HG02763 (cell line): ENCODE measurements at regions not wholly inside any gene's neighbourhood (a gene's known extent, or its start where the extent isn't known, plus 50 kb on each side); places are given as distances from the start of the nearest gene placed in this dataset.

Experiments
- ATAC-seq: cut with Tn5 transposase; IDR thresholded peaks from one replicate; pipeline ENCODE4 v1.9.1; 2021; ENCODE audit warnings: mild to moderate bottlenecking, moderate library complexity; ENCODE audit not compliant: unreplicated experiment

DNA sequence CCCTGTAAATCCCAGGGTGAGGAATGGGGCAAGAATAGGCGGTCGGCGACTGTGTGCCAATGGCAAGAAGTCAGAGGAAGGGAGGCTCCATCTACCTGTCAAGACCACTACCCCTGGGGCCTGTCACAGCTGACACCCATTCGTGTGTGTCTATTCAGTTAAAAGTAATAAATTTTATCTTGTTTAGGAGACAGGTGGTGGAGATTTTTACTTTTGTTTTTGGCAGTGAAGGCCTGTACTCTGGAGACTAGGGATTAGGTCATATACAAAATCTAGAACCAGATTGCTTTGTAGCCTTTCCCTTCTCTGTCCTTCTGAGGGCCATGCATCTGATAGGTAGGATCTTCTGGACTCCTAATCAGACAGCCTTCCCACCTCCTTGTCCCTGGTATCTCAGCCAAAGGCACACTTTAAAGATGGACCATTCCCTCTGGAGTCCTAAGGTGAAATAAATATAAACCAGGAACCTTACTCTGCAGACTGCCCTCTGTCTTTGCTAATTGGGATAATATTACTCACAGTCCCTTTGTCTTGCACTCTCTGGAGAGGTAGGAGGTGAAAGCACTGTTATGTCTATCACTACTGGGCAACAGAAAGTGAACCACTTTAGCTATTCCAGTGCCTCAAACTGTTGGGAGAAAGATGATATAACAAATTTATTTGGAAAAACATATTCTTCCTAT is 213.2 kb upstream of the ACTBL2 start:
- no peak for ATAC-seq

DNA sequence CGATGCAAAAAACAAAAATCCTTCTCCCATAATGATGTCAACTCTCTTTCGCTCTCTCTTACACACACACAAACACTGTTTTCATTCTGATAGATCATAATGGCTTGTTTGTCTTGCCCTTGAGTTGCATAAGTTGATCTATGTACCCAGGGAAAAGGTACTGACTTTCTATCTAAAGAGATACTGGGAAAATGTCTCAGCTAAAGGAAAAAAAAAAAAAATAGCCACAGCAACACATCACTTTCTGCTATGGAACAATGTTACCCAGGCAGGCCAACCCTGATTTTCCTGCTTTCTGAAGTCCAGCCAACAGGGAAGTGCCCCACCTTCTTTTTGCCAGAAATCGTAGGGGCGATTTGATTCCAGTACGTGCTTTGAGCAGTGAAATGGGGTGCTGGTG is 212.6 kb upstream of the ACTBL2 start:
- ATAC-seq = no peak

- no peak for ATAC-seq
These were observed 211.1 kb upstream of the ACTBL2 start for GRCh38 chr5:57693488-57694305.

DNA sequence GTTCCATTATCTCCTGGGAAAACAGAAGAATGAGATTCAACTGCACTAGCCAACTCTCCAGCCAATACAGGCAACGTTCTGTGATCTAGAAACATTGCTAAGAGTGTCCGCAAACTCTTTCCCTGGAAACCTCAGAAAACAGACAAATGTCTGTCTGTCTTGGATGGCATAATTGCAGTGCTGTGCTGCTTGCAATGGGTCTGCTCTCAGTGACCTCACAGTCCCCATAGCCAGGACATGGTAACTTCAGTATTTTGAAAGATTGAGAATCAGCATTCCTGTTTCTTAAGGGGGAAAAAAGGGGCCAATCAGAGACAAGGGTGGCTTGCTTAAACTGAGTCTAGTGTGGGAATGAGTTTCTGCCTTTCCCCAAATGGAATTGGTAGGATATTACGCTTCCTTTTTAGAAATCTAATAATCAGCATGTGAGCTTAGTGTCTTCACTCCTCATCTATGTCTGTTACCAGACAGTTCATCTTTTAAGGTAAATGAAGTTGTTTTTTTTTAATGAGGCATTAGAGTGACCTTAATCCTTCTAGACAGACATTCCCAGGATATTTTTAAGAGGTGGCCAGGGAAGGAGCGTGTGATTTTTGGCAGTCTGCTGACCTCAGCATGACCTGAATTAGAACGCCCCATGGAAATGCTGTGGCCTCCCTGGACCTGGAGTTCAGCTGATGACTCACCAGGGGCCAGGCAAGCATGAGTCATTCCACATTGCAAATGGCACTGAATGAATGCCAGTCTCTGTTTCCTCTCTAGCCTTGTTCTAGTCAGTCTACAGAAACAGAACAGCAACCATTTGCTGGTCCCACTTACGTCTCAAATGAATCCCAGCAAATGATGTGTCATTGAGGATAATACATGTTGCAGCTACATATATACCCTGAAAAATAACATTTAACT is 210.2 kb upstream of the ACTBL2 start:
- peak; percentile 53 for ATAC-seq

DNA sequence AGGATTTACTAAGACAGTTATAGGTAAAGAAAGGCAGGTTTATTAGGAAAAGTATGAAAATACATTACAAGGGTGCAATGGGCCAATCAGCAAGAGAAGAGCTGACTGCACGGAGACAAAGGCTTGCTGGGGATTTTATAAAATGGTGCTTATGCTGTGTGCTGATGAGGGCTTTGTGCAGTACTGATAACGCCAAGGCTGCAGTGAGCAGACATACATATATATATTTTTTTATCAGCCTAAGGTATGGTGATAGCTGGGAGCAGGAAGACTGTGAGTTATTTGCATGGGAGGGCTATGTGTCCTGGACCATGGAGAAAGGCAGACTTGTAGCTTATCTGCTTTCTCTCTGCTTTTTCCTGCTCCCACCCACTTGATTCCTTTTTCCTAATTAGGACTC is 208.1 kb upstream of the ACTBL2 start:
- ATAC-seq = no peak

DNA sequence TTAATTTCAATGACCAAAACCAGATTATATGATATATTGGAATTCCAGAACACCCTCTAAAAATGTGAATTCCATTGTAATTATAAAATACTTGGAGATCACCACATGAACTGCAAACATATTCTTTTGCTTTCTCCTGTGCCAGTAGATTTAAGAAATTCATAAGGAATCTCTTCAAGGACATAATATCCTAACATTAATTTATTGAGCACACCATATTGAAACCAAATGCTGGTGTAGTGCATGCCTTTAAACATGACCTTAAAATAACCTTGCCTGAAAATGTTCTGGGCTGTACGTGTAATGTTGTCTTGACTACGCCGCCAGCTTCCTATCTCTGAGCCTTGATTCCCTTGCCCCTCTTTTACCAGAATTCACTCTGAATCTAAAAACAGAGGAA is 205.0 kb upstream of the ACTBL2 start:
- ATAC-seq = no peak

GRCh38 chr5:57685516-57686255 is 203.1 kb upstream of the ACTBL2 start:
- ATAC-seq = no peak

DNA sequence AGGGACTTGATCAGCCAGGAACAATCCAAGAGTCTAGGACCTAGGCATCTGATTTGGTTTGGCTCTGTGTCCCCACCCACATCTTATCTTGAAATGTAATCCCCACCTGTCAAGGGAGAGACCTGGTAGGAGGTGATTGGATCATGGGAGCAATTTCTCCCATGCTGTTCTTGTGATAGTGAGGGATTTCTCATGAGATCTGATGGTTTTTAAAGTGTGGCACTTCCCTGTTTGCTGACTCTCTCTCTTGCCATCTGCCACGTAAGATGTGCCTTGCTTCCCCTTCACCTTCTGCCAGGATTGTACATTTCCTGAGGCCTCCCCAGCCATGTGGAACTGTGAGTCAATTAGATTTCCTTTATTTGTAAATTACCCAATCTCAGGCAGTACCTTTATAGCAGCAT is 201.7 kb upstream of the ACTBL2 start:
- ATAC-seq = no peak

- no peak for ATAC-seq
These were observed 200.5 kb upstream of the ACTBL2 start for GRCh38 chr5:57683036-57683630.

DNA sequence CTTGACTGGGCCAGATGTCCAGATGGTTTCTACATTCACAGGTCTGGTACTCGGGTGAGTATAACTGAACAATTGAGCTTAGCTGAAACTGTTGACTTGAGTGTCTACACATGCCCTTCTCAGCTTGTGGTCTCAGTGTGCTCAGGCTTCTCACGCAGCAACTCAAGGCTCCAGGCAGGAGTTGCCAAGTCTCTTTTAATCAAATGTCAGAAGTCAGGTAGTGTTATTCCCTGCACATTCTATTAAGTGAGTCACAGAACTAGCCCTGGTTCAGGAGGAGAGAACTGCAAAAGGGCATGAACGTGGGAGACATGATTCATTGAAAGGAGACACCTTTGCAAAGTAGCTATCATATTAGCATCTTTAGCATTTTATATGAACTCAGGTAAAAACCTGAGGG is 199.3 kb upstream of the ACTBL2 start:
- no peak for ATAC-seq

GRCh38 chr5:57680686-57681085 is 198.1 kb upstream of the ACTBL2 start:
- ATAC-seq = no peak

DNA sequence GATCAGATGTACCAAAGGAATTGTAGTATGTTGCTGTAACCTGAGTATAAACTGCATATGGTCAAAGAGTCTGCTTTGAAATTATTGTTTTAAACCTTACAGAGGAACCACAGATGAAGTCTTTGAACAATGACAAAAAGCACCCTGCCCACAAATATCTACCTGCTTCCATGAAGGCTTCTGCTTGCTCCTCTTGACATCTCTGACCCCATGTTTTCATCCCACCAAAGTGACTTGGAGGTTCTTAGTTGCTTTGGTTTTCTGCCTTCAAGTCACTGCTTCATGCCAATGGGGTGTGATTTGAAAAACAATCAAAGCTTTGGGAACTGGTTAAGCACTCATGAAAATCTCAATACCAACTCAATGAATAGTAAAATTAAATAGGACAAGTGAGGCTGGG is 194.6 kb upstream of the ACTBL2 start:
- no peak for ATAC-seq

GRCh38 chr5:57676222-57677098 is 193.8 kb upstream of the ACTBL2 start:
- no peak for ATAC-seq

DNA sequence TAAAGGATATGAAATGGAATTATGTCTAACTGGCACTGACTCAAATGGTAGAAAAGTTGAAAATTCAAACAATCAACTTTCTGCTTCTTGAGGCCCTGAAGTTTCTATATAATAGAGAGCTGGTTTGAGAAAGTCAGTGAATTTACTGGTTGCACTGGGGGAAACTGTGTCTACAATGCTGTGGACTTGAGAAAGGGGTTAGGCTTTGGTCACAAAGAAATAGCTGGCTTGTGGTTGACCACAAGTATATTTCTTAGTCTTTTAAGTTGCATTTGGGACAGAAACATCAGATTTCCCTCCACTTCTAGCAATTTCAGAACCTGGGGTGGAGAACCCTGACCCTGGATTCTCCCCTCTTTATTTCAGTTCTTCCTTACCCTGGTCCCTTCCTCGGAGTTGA is 192.6 kb upstream of the ACTBL2 start:
- ATAC-seq = no peak

DNA sequence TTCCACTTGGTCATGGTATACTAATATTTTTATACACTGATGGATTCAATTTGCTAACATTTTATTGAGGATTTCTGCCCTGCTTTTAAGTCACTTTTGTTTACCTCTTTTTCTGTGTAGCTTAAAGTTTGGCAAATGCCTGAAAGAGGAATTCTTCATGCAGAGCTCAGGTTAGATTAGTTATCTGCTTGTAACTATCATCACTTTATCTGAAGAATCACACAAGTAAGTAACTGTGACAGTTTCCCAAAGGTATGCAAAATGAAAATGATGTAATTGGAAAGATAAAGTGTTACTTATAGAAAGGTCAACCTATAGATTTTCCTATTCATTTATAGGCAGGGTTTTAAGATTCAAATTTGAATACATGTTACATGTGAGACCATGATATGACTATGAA is 188.8 kb upstream of the ACTBL2 start:
- ATAC-seq = no peak

GRCh38 chr5:57666582-57666981 is 184.0 kb upstream of the ACTBL2 start:
- no peak for ATAC-seq

DNA sequence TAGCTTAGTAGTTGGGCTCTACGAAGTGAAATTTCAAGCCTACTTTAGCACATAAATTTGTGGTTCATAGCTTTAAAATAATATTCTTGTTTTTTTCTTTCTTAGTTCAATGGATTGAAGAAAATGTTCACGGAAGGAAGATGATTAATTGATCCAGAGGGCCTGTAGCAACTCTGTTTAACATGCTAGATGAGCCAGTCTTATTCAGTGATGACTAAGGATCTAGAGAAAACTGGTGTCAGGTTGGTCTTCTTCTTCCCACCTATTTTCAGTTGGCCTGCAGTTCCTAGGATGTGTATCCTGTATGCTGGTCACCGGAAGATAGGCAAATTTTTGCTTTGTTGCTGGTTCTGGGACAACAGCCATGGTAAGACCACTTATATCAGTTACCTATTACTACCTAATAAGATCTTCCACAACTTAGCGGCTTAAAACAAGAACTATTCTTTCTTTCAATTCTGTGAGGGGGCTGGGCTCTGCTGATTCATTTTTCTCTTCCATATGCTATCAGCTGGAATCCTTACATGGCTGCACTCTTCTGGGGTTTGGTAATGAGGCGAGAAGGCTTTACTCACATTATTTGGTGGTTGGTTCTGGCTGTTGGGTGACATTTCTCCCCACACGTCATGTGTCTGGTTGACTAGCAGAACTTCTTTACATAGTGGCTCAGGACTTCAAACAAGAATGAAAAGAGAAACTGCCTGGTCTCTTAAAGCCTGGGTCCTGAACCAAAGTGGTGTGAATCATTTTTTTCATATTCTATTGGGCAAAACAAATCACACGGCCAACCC is 182.7 kb upstream of the ACTBL2 start:
- no peak for ATAC-seq

GRCh38 chr5:57664700-57665099 is 182.1 kb upstream of the ACTBL2 start:
- no peak for ATAC-seq

- no peak for ATAC-seq
These were observed 180.9 kb upstream of the ACTBL2 start for GRCh38 chr5:57663466-57663865.
